Erythroblast (primary cell): ENCODE measurements at regions not wholly inside any gene's neighbourhood (a gene's known extent, or its start where the extent isn't known, plus 50 kb on each side); places are given as distances from the start of the nearest gene placed in this dataset.

Experiments used
- GATA1 ChIP-seq: IDR thresholded peaks from 2 replicates; pipeline ENCODE4 v1.6.1; 2011; ENCODE audit warnings: low read depth, mild to moderate bottlenecking, control low read depth, low read length, moderate library complexity
- POLR2A ChIP-seq: IDR thresholded peaks from 2 replicates; pipeline ENCODE4 v1.6.1; 2011; ENCODE audit warnings: mild to moderate bottlenecking, low read length

- TF ChIP-seq GATA1 (no peak), POLR2A (no peak)
These were observed 88.2 kb upstream of the OLFM3 start for GRCh38 chr1:102084771-102085535.
